WI38 (cell line): ENCODE measurements at regions not wholly inside any gene's neighbourhood (a gene's known extent, or its start where the extent isn't known, plus 50 kb on each side); places are given as distances from the start of the nearest gene placed in this dataset.

Experiments used
- H3K4me3 ChIP-seq: 2 replicates; pipeline ENCODE4 v1.5.1; 2011; ENCODE audit warnings: low read depth, mild to moderate bottlenecking, control low read depth, low read length
- CTCF ChIP-seq: IDR thresholded peaks from 2 replicates; pipeline ENCODE4 v1.5.1; 2012; ENCODE audit warnings: low read depth, mild to moderate bottlenecking, control low read depth, low read length

GRCh38 chr4:126752702-126753101 lies 880.1 kb upstream of the INTU start:
- TF ChIP-seq CTCF = no peak
- H3K4me3 ChIP-seq = no peak overlapping the region

DNA sequence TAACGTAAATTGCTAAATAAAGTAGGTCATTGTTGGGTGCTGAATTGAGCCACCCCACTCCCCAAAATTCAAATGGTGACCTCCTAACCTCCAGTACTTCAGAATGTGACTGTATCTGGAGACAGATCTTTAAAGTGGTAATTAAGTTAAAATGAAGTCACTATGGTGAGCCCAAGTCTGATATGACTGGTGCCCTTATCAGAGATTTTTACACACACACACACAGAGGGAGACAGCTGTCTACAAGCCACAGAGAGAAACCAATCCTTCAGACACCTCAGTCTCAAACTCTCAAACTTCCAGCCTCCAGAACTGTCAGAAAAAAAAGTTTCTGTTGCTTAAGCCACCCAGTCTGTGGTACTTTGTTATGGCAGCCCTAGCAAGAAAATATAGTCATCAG lies 879.2 kb upstream of the INTU start:
- no peak overlapping the region for H3K4me3 ChIP-seq
- no peak for TF ChIP-seq CTCF

- TF ChIP-seq CTCF = no peak
- H3K4me3 ChIP-seq = no peak overlapping the region
These were observed 877.3 kb upstream of the INTU start for GRCh38 chr4:126755506-126755905.

DNA sequence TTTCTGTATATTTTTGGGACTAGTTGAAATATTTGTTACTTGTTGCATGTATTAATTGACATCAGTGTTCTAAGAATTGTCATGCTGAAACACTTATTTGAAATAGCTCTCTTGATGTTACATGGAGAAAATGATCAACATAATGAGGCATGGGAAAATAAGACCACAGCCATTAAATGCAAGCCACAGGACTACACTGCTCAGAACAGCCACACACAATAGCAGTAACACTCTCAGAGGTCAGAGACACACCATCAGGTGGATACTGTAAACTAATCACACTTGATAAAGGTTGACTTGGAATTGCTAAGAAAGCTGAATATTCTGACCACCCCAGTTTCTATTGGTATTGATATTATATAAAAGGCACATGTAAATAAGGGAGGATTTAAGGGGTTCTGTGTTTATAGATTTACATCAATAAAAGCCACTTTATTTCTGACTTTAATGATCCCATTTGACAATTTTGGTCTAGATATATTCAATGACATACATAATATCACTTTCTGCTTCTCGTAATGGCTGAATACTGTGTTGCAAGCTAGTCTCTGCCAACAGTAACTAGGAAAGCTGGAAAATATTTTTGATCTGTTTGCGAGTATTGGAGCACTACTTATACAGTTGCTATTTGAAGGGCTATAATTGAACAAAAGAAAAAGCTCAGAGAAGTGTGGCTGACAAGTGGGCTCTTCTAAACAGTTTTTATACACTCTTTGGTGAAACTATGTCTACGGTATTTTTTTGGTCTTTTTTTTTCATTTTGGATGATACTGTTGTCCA lies 876.5 kb upstream of the INTU start:
- TF ChIP-seq CTCF = no peak
- no peak overlapping the region for H3K4me3 ChIP-seq

GRCh38 chr4:126757219-126757618 lies 875.5 kb upstream of the INTU start:
- H3K4me3 ChIP-seq = no peak overlapping the region
- no peak for TF ChIP-seq CTCF

- no peak for TF ChIP-seq CTCF
- H3K4me3 ChIP-seq = no peak overlapping the region
These were observed 874.3 kb upstream of the INTU start for GRCh38 chr4:126758493-126758892.

GRCh38 chr4:126761947-126762662 lies 870.7 kb upstream of the INTU start:
- H3K4me3 ChIP-seq = no peak overlapping the region
- TF ChIP-seq CTCF = no peak
